ENCODE measurements at regions not wholly inside any gene's neighbourhood (a gene's known extent, or its start where the extent isn't known, plus 50 kb on each side); places are given as distances from the start of the nearest gene placed in this dataset.

DNA sequence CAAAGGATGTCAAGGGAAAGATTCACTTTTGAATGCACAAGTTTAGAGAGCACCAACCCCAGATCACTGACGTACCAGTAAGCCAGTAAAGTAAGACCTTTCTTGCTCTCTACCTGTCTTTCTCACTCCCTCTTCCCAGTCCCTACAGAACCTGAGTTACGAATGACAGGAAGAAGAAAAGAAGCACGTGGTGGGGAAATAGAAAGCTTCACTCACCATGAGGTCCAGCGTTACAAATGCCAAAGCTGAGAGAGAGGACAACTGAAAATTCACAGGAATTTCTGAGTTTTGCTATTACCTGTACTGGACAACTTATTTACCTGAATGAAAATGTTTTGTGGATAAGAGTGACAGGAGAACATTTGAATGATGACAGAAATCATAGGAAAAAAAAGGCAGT, 133.2 kb upstream of the GBE1 start:
- TF ChIP-seq, protein P1, sequence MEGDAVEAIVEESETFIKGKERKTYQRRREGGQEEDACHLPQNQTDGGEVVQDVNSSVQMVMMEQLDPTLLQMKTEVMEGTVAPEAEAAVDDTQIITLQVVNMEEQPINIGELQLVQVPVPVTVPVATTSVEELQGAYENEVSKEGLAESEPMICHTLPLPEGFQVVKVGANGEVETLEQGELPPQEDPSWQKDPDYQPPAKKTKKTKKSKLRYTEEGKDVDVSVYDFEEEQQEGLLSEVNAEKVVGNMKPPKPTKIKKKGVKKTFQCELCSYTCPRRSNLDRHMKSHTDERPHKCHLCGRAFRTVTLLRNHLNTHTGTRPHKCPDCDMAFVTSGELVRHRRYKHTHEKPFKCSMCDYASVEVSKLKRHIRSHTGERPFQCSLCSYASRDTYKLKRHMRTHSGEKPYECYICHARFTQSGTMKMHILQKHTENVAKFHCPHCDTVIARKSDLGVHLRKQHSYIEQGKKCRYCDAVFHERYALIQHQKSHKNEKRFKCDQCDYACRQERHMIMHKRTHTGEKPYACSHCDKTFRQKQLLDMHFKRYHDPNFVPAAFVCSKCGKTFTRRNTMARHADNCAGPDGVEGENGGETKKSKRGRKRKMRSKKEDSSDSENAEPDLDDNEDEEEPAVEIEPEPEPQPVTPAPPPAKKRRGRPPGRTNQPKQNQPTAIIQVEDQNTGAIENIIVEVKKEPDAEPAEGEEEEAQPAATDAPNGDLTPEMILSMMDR (IDR thresholded peaks at IDR 0.05) = no peak
- no peaks in the 10 kb centered on the region for H3K27me3 ChIP-seq
- no peak overlapping the region for H3K4me3 ChIP-seq
- H3K27ac ChIP-seq = no peak overlapping the region
- ATAC-seq (no peak), DNase-seq (no peak)
- no peaks in the 10 kb centered on the region for H3K36me3 ChIP-seq
- no peaks in the 10 kb centered on the region for H3K4me1 ChIP-seq
- no peaks in the 10 kb centered on the region for H3K9me3 ChIP-seq
- intact Hi-C loops (cut with DNase I) = no loop called here

DNA sequence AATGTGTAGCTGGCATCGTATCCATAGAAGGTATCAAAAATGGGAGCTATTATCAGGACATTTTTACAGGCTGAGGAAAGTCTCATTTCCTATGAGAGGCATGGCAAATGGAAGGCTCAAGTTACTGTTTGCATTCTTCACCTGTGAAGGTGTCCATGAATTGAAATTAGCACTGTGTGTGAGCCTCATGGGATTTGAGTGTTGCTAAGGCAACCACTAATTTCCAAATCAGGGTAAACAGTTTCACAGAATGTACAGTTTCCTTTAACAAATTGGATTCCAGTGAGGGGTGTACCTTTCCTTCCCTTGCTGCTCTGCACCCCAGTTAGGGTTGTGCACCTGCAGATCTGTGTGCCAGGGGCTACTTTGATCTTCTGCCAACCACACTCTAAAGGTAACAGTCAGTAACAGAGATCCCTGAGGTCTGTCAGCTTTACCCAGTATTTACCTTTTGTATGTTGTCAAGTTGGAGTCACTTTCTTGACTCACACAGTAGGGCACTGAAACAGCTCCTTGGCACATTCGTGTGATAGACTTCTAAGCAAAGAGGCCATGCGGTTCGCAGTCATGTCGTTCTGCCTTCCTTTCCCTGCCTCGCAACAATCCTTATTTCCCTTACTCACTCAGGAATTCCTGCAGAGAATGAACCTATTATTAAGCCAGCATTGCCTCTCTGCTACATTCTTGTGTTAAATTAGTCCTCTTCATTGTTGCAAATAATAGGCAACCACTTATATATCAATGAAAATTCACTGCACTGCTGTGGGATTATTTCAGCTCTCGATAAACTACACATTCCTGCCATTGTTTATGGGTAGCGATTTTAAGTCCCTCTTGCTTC, 129.8 kb upstream of the GBE1 start:
- Histone ChIP-seq H3K4me3 (no peak overlapping the region), H3K4me1 (no peaks in the 10 kb centered on the region), H3K9me3 (no peaks in the 10 kb centered on the region), H3K27me3 (no peaks in the 10 kb centered on the region), H3K36me3 (no peaks in the 10 kb centered on the region), H3K27ac (no peak overlapping the region)
- no peak for ATAC-seq
- intact Hi-C loops (cut with DNase I) = no loop called here
- TF ChIP-seq, protein P1 (IDR thresholded peaks at IDR 0.05) = no peak
- no peak for DNase-seq

DNA sequence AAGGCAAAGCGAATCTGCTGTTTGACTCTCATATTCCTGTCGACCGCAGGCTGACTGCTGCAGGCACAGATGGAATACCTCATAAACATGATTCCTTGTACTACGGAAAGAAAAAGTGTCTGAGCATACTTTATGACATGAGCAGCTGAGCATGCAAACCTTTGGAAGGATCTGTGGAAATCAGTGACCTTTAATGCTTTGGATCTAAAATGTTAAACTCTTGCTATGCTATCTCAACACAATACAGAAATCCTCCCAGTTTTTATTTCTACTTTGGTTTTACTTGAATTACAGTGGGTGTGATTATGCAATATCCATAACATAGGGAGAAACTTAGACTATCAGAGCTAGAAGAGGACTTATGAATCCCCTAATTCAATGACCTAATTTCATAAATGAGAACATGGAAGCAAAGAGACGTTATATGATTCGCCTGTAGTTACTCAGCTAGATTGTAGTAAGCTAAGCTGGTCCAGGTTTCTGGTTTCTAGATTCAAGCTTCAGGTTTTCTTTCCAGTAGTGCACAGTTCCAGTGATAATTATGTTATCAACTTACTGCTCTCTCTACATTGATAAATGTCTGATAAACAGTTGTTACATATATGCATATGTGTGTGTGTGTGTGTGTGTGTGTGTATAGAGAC, 127.6 kb upstream of the GBE1 start:
- H3K36me3 ChIP-seq = no peaks in the 10 kb centered on the region
- H3K9me3 ChIP-seq = no peaks in the 10 kb centered on the region
- no peak overlapping the region for H3K4me3 ChIP-seq
- H3K4me1 ChIP-seq = no peaks in the 10 kb centered on the region
- H3K27ac ChIP-seq = no peak overlapping the region
- ATAC-seq = peak; percentile 50
- intact Hi-C loops (cut with DNase I) = no loop called here
- peak in 2 of 4 donors; percentile 51 to 54 for DNase-seq
- H3K27me3 ChIP-seq = no peaks in the 10 kb centered on the region
- TF ChIP-seq, protein P1 (IDR thresholded peaks at IDR 0.05) = no peak

DNA sequence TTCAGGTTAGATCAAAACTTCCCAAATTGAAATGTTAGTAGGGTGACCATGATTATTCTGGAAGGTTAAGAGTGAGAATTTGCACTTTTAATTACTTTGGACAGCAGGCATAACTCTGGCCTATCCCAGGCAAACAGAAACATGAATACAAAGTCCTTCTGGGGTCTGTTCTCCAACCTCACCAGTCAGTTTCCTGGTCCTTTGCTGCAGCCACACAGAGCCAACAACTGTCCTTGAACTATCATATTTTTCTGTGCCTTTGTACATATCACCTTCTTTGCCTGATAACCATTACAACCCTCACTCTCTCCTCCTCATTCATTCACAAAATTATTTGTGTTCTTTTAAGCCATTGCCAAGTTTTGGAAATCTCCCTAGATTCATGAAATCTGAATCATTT, 126.0 kb upstream of the GBE1 start:
- H3K4me1 ChIP-seq = no peaks in the 10 kb centered on the region
- no peaks in the 10 kb centered on the region for H3K27me3 ChIP-seq
- no peak for ATAC-seq
- TF ChIP-seq, protein P1 (IDR thresholded peaks at IDR 0.05) = no peak
- H3K4me3 ChIP-seq = no peak overlapping the region
- no peak overlapping the region for H3K27ac ChIP-seq
- no peak for DNase-seq
- no peaks in the 10 kb centered on the region for H3K36me3 ChIP-seq
- intact Hi-C loops (cut with DNase I) = no loop called here
- H3K9me3 ChIP-seq = no peaks in the 10 kb centered on the region

DNA sequence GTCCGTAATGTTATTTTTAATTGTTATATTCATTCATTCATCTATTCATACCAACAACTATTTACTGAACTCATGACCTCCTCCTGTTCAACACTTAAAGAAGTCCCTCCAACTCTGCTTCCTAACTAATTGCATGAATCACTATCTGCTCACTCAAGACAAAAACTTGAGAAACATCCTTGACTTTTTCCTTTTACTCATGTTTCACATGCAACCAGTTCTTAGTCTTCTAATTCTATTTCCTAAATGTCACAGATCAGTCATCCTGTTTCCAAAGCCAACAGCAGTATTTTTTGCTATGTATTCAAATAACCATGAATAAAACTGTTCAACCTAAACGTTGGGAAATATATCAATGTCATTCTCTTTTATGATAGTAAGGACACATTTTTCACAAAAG, 124.6 kb upstream of the GBE1 start:
- no peaks in the 10 kb centered on the region for H3K9me3 ChIP-seq
- no peak overlapping the region for H3K27ac ChIP-seq
- no peaks in the 10 kb centered on the region for H3K4me1 ChIP-seq
- H3K27me3 ChIP-seq = no peaks in the 10 kb centered on the region
- intact Hi-C loops (cut with DNase I) = no loop called here
- TF ChIP-seq, protein P1 (IDR thresholded peaks at IDR 0.05) = no peak
- DNase-seq = no peak
- ATAC-seq = no peak
- H3K4me3 ChIP-seq = no peak overlapping the region
- H3K36me3 ChIP-seq = no peaks in the 10 kb centered on the region

All from left lung (tissue), 4 donors.